T-helper 2 cell treated with Interferon-gamma antibody and Interleukin-4, amounts not matched to agents 5 μg/mL and 100 μg/mL, for 36 hours (primary cell): ENCODE measurements at regions not wholly inside any gene's neighbourhood (a gene's known extent, or its start where the extent isn't known, plus 50 kb on each side); places are given as distances from the start of the nearest gene placed in this dataset.

ENCODE experiments used
- DNase-seq: peaks from one replicate; pipeline ENCODE4 v3.0.0; 2021; ENCODE audit warnings: low spot score
- H3K27ac Mint-ChIP-seq: one replicate; pipeline ENCODE4 v1.8.0; 2021; ENCODE audit warnings: mild to moderate bottlenecking, mixed read lengths
- H3K27me3 Mint-ChIP-seq: one replicate; pipeline ENCODE4 v1.8.0; 2021; ENCODE audit warnings: low read depth, mixed read lengths
- H3K36me3 Mint-ChIP-seq: one replicate; pipeline ENCODE4 v1.8.0; 2021; ENCODE audit warnings: low read depth, mixed read lengths
- H3K4me1 Mint-ChIP-seq: one replicate; pipeline ENCODE4 v1.8.0; 2021; ENCODE audit warnings: low read depth, mixed read lengths
- H3K4me3 Mint-ChIP-seq: one replicate; pipeline ENCODE4 v1.8.0; 2022; ENCODE audit warnings: mild to moderate bottlenecking, moderate library complexity, mixed read lengths
- H3K9me3 Mint-ChIP-seq: one replicate; pipeline ENCODE4 v1.8.0; 2021; ENCODE audit warnings: mixed read lengths

DNA sequence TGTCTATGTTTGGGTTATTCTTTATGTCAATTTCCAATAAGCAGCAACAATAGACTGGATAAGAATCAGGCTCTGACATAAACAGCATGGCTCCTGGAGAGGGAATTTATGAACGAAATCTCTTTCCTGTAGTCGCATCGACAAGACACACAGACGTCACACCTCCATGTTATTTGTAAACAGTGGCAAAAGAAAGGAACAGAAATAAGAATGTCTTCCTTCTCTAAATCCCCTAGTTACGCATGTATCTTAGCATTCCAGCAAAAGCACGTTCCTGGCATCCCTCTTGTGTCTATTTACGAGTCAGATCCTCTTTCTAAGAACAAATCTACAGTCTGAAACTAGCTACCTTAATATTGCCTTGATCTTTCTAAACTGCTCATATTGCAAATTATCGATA is 559.1 kb upstream of the JAG1 start:
- no peak overlapping the region for H3K27ac Mint-ChIP-seq
- no peaks in the 10 kb centered on the region for H3K4me1 Mint-ChIP-seq
- no peak overlapping the region for H3K4me3 Mint-ChIP-seq
- DNase-seq: no peak
- H3K9me3 Mint-ChIP-seq: no peaks in the 10 kb centered on the region
- H3K27me3 Mint-ChIP-seq: no peaks in the 10 kb centered on the region
- no peaks in the 10 kb centered on the region for H3K36me3 Mint-ChIP-seq

DNA sequence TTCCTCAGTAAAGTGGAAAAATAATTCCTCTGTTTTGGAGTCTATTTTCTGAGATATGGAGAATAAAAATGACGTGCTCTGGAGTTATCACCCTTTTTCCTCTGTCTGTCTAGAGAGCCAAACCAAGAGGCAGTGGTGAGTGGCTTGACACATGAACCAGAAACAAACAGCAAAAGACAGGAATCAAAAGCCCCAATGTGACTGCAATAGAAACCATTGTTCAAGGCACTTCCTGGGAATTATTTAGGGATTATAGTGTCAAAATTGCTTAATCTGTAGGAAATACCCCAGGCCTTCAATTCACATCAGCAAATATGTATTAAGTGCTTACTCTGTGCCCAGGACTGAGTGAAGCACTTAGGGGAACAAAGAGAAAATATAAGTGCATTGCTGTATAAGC is 560.4 kb upstream of the JAG1 start:
- Mint-ChIP-seq H3K27me3 (no peaks in the 10 kb centered on the region), H3K4me3 (no peak overlapping the region), H3K36me3 (no peaks in the 10 kb centered on the region), H3K4me1 (no peaks in the 10 kb centered on the region), H3K27ac (no peak overlapping the region), H3K9me3 (peaks cover 4% of the 10 kb centered on the region)
- DNase-seq: no peak

DNA sequence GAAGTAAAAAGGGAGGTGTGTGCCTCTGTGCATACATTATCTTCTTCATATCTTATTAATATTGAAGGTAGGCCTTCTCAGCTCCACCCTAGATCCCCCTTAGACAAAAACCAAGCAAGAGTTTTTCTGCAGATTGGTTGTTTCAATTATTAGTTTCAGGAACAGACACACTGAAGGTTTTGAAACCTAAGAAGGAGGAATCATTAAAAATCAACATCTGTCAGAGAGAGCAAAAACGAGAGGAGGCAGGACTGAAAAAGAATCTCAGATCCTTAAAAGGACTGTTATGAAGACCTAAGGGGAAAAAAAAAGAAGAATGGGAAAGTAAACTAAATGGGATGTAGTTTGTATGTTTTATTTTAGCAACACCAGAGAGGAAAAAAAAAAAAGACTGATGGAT is 560.8 kb upstream of the JAG1 start:
- no peak overlapping the region for H3K4me3 Mint-ChIP-seq
- no peaks in the 10 kb centered on the region for H3K4me1 Mint-ChIP-seq
- H3K27me3 Mint-ChIP-seq: no peaks in the 10 kb centered on the region
- H3K36me3 Mint-ChIP-seq: no peaks in the 10 kb centered on the region
- H3K9me3 Mint-ChIP-seq: peaks cover 6% of the 10 kb centered on the region
- DNase-seq: no peak
- H3K27ac Mint-ChIP-seq: no peak overlapping the region

DNA sequence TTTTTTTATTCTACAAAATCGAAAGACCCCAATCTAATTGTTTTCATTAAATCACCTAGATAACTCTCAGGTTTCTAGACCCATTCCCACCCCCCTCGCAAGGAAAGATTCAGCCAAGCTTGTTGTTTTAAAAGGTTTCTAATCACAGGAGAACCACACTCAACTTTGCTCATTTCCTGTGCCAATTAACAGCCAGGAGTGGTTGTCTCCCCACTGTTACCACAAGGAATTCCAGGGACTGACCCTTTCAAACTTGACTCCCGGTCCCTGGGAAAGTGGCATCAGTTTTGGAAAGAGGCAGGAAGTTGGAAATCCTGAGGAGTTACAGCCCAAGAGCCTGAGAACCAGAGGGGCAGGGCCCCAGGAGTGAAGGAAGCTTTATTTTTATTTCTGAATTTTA is 561.3 kb upstream of the JAG1 start:
- H3K36me3 Mint-ChIP-seq: no peaks in the 10 kb centered on the region
- no peak for DNase-seq
- H3K27me3 Mint-ChIP-seq: no peaks in the 10 kb centered on the region
- H3K4me1 Mint-ChIP-seq: no peaks in the 10 kb centered on the region
- H3K27ac Mint-ChIP-seq: no peak overlapping the region
- no peak overlapping the region for H3K4me3 Mint-ChIP-seq
- peaks cover 6% of the 10 kb centered on the region for H3K9me3 Mint-ChIP-seq

DNA sequence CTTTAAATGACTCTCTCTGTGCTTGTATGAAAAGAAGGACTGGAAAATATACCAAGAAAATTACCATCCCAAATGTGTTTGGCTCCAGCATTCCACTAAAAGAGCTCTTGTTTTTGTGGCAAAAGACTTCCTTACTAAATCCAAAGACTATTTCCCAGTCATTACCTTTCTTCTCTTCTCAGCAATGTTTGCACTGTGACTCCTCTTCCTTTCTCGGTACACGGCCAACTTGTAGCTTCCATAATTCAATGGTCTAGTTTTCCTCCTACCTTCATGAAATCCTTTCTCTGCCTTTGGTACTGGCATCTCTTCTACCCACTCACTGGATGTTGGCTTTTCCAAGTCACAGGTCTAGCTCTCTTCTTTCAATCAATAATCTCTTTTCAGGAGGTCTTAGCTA is 568.5 kb upstream of the JAG1 start:
- no peak for DNase-seq
- Mint-ChIP-seq H3K27me3 (no peaks in the 10 kb centered on the region), H3K9me3 (peaks cover 15% of the 10 kb centered on the region), H3K4me1 (no peaks in the 10 kb centered on the region), H3K36me3 (no peaks in the 10 kb centered on the region), H3K4me3 (no peak overlapping the region), H3K27ac (no peak overlapping the region)

DNA sequence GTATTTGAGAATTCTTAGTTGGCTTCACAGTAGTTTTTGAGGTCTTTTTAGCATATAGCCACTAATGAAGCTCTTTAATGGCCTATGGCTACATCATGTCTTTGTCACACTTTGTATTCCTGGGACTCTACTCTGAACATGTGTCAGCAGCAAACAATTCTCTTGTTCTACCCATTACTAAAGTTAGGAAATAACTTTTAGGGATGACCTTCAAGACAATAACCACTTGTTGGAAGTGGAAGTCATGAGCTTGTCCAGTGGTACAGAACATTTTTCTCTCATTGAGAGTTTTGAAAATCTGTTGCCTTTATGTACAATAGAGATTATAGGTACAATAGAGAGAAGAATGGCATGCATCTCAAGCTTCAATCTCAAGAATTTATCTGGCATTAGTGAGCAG is 571.6 kb upstream of the JAG1 start:
- no peak for DNase-seq
- Mint-ChIP-seq H3K27me3 (no peaks in the 10 kb centered on the region), H3K9me3 (peaks cover 10% of the 10 kb centered on the region), H3K27ac (no peak overlapping the region), H3K4me3 (no peak overlapping the region), H3K4me1 (no peaks in the 10 kb centered on the region), H3K36me3 (no peaks in the 10 kb centered on the region)

DNA sequence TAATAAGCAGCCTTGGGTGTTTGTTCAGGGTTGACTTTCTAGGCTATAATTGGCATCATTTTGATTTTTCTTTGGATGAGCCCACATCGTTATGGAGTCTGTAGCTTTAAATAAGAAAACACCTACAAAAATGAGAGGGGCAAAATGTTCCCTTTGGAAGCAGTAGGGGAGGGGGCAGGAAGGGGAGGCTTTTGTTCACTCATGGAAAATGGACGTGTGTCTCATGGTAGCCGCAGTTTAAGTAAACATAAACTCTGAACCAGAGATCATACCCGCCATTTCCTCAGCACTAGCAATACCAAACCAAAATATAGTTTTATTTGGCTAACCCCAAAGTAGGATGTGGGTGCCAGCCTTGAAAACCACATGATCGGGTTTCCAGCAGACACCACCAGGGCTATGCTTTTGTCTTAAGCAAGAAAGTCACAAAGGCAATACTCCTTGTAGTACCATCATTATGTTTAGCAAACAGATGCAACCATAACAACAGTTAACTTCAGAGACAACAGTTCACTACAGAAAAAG is 572.5 kb upstream of the JAG1 start:
- Mint-ChIP-seq H3K4me1 (no peaks in the 10 kb centered on the region), H3K9me3 (peaks cover 10% of the 10 kb centered on the region), H3K4me3 (no peak overlapping the region), H3K36me3 (no peaks in the 10 kb centered on the region), H3K27me3 (no peaks in the 10 kb centered on the region), H3K27ac (no peak overlapping the region)
- no peak for DNase-seq

DNA sequence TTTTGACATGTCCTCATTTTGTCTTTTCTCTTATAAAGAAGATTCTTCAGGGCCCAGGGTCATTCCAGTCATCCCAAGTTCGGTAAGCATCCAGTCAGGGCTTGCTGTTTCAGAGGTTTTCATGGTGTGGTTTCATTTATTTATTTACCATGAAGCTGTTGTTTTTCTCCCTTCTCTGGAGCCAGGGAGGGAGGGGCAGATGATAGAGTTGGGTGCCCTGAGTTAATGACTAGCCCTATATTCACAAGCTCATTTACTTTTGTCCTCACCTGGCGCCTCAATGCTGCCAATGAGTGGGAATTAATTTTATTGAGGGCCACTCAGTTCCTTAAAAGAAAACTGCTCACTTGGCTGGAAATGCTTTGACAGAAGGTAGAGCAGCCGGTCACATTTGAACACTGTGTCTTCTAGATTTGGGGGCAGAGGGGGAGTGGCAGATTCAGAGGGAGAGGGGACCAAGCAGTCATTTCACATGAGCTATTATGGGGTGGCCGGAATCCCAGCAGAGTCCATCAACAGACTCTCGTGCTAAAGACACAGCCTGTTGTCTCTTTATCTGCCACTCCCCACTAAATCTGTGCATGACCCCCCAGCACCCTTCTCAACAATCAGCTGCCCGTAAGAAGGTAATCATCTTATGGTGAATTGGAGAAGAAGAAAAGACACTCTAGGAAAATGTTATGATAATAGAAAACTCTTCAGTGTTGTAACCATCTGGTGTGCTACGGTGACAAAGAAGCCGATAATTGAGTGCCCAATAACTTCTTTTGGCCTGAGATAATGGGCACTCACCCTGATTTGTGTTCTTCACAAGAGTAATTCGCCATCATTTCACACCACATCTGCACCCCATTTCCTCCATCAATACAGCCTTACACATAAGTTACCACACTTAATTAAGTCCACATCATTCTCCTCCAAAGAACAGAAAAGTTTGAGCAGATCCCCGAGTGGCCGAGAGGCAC is 573.5 kb upstream of the JAG1 start:
- Mint-ChIP-seq H3K9me3 (peaks cover 9% of the 10 kb centered on the region), H3K27ac (no peak overlapping the region), H3K4me3 (no peak overlapping the region), H3K4me1 (no peaks in the 10 kb centered on the region), H3K27me3 (no peaks in the 10 kb centered on the region), H3K36me3 (no peaks in the 10 kb centered on the region)
- DNase-seq: no peak

DNA sequence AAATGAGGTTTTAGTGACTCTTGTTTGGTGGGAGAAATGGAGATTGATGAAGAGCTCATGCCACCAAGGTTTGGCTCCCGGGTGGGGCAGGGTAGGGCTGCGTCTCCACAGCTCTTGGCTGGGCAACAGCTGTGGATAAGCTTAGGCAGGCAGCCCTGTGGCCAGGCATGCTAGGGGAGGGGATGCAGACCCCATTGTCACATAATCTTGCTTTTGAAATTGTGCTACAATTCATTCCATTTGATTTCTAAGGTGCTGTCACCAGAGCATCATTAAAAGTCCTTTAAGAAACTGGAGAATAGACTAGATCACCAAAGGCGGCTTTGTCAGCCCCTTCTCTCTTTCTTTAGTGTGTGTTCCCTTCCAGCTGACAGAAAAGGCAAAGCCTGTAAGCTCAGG is 574.2 kb upstream of the JAG1 start:
- H3K4me1 Mint-ChIP-seq: no peaks in the 10 kb centered on the region
- H3K36me3 Mint-ChIP-seq: no peaks in the 10 kb centered on the region
- DNase-seq: no peak
- no peaks in the 10 kb centered on the region for H3K27me3 Mint-ChIP-seq
- no peak overlapping the region for H3K27ac Mint-ChIP-seq
- peaks cover 5% of the 10 kb centered on the region for H3K9me3 Mint-ChIP-seq
- H3K4me3 Mint-ChIP-seq: no peak overlapping the region

DNA sequence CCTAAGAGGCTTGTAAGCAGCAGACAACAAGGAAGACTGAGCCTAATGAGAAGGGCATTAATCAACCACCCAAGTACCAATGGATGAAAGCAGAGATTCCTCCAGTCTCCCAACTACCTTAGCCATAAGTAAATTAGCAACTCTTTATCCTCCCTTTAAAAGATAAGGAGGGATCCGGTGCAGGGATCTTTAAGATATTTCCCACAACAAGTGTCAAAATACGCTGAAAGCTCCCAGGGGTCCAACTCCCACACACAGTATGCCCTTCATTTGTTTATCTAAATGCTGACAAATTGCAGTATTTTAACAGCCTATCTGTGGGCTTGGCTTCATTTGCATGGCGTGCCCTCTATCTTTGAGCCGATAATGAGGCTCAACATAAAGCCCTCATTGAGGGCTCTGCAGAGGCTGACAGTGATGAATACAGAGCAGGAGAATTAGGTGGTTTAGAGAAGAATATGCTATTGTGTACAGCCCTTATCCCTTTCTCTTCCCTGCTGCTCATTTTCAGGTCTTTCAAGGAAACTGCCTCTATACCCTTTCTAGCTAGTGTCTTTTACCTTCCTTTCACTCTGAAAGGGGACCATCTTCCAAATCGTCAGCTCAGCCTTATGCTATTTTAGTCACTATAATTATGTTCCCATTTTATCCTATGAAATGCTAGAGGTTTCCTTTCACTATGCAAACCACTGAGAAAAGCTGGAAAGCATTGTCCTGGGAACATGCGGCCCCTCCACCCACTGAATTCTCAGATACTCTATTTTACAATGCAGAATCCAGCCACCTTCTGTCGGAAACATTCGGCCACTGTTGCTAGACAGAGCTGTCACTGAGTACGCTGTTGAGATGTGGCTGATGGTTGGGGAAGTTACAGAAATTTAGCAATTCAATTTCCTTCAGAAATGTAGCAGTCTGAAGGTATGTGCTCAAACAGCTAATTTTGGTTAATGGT is 575.2 kb upstream of the JAG1 start:
- Mint-ChIP-seq H3K36me3 (no peaks in the 10 kb centered on the region), H3K9me3 (peaks cover 6% of the 10 kb centered on the region), H3K27me3 (no peaks in the 10 kb centered on the region), H3K4me1 (no peaks in the 10 kb centered on the region), H3K27ac (no peak overlapping the region), H3K4me3 (no peak overlapping the region)
- DNase-seq: no peak

DNA sequence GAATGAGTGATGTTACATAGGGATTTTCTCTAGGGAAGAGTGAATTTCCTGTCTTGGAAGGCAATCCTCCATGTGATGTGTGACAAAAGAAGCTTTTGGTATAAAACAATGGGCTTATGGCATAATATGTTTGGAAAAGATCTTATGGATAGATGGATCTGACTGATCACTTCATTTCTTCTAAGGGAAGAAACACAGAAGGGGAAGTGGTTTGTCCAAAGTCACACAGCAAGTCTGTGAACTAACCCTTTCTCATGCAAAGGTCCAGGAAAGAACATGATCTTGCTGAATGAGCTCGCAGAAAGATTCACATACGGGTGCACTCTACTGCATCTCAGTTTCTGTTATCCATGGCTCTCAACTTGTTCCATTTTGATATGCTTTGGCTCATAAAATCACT is 575.9 kb upstream of the JAG1 start:
- no peaks in the 10 kb centered on the region for H3K27me3 Mint-ChIP-seq
- no peak overlapping the region for H3K27ac Mint-ChIP-seq
- no peak overlapping the region for H3K4me3 Mint-ChIP-seq
- H3K4me1 Mint-ChIP-seq: no peaks in the 10 kb centered on the region
- no peak for DNase-seq
- peaks cover 6% of the 10 kb centered on the region for H3K9me3 Mint-ChIP-seq
- H3K36me3 Mint-ChIP-seq: no peaks in the 10 kb centered on the region

DNA sequence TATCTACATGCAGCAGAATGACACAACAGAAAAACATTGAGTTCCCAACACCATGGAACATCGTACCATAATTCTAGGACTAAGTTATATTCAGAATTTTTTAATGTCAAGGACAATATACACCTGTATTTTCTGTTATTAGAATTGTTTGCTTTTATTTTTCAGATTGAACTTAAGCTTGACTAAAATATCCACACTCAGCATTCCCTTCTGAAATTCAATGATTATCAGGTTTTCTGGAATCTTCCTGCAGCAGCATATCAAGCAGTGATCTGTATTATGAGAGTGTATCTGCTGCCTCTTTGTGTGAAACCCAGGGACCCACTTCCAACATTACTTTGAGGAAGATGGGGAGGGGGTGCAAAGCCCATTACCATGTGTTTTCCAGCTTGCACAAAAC is 578.6 kb upstream of the JAG1 start:
- H3K9me3 Mint-ChIP-seq: peaks cover 14% of the 10 kb centered on the region
- H3K27ac Mint-ChIP-seq: no peak overlapping the region
- no peaks in the 10 kb centered on the region for H3K27me3 Mint-ChIP-seq
- DNase-seq: no peak
- no peak overlapping the region for H3K4me3 Mint-ChIP-seq
- H3K36me3 Mint-ChIP-seq: no peaks in the 10 kb centered on the region
- no peaks in the 10 kb centered on the region for H3K4me1 Mint-ChIP-seq

DNA sequence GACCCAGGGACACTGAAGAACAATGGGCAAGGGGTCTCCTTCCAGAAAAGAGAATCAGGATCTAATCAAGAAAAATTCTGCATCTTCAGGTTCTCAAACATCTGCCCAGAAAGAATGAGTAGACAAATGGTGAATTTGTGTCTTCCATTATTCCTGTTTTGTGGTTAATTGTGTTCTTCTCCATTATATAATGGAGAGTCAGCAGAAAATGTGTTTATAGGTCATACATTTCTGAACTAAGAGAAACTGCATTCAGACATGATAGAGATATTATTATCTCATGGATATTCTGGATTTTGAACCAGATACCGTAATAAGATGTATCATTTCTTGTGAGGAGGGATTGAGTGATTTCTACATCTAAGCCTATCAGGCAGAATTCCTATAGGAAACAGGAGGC is 581.7 kb upstream of the JAG1 start:
- no peak for DNase-seq
- no peaks in the 10 kb centered on the region for H3K4me1 Mint-ChIP-seq
- peaks cover 14% of the 10 kb centered on the region for H3K9me3 Mint-ChIP-seq
- no peak overlapping the region for H3K4me3 Mint-ChIP-seq
- no peaks in the 10 kb centered on the region for H3K27me3 Mint-ChIP-seq
- no peak overlapping the region for H3K27ac Mint-ChIP-seq
- H3K36me3 Mint-ChIP-seq: no peaks in the 10 kb centered on the region

DNA sequence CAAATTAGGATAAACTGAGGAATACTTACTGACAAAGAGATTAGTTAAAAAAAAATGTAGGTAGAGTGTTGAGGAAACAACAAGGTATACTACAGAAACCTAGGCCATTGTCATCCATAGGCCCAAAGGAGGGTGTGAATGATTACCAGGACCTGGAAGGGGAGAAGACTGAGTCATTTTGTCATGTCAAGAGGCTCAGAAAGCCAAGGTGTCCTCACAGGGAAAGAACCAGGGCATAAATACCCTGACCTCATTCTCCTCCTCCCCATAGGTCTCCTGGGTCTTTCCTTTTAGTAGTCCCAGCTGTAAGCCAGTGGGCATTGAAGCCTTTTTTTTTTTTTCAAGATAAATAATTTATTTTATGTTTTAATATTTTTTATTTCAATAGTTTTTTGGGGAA is 582.1 kb upstream of the JAG1 start:
- no peaks in the 10 kb centered on the region for H3K27me3 Mint-ChIP-seq
- no peak for DNase-seq
- H3K4me1 Mint-ChIP-seq: no peaks in the 10 kb centered on the region

More for the DNA sequence above, 582.1 kb upstream of the JAG1 start:
- H3K27ac Mint-ChIP-seq: no peak overlapping the region
- no peaks in the 10 kb centered on the region for H3K36me3 Mint-ChIP-seq
- H3K4me3 Mint-ChIP-seq: no peak overlapping the region
- peaks cover 14% of the 10 kb centered on the region for H3K9me3 Mint-ChIP-seq
